WTC11 (cell line): ENCODE measurements at regions not wholly inside any gene's neighbourhood (a gene's known extent, or its start where the extent isn't known, plus 50 kb on each side); places are given as distances from the start of the nearest gene placed in this dataset.

ENCODE experiments used
- ATAC-seq: fragments of 200-7000 bp; cut with Tn5 transposase; 2 replicates; pipeline ENCODE4 v1.10.0; 2021; ENCODE audit warnings: mild to moderate bottlenecking, moderate library complexity
- CTCF ChIA-PET: fragments of 300-600 bp; sonication (Branson Sonifier 250); formaldehyde crosslinking; loops from one replicate; lab custom pipeline; 2021; ENCODE audit warnings: antibody characterized with exemption; lab: Charles Lee
- POLR2A ChIA-PET: fragments of 350-600 bp; sonication (Branson Sonifier 250); formaldehyde crosslinking; loops from one replicate; lab custom pipeline; 2021; ENCODE audit warnings: antibody characterized with exemption; lab: Charles Lee
- DNase-seq: peaks from one replicate; pipeline ENCODE4 v3.0.0; 2021; ENCODE audit warnings: low spot score
- H3K27ac Mint-ChIP-seq: 2 replicates; pipeline ENCODE4 v1.8.0; 2021; ENCODE audit warnings: mixed read lengths
- H3K27me3 Mint-ChIP-seq: 2 replicates; pipeline ENCODE4 v1.8.0; 2021; ENCODE audit warnings: low read depth, mild to moderate bottlenecking, moderate library complexity, mixed read lengths
- H3K36me3 Mint-ChIP-seq: 2 replicates; pipeline ENCODE4 v1.8.0; 2021; ENCODE audit warnings: mixed read lengths
- H3K4me1 Mint-ChIP-seq: 2 replicates; pipeline ENCODE4 v1.8.0; 2022; ENCODE audit warnings: mixed read lengths
- H3K4me3 Mint-ChIP-seq: 2 replicates; pipeline ENCODE4 v1.8.0; 2021; ENCODE audit warnings: mild to moderate bottlenecking, moderate library complexity, mixed read lengths
- H3K9me3 Mint-ChIP-seq: 2 replicates; pipeline ENCODE4 v1.8.0; 2021; ENCODE audit warnings: mixed read lengths
- CBFB ChIP-seq: sonication (generic); formaldehyde crosslinking; IDR thresholded peaks from 2 replicates; pipeline ENCODE4 v1.8.1; 2022; ENCODE audit warnings: mild to moderate bottlenecking, low read depth, missing genetic modification reagents
- ELF4 ChIP-seq: sonication (generic); formaldehyde crosslinking; IDR thresholded peaks from 2 replicates; pipeline ENCODE4 v1.8.1; 2022; ENCODE audit warnings: low read depth, mild to moderate bottlenecking, moderate library complexity, missing genetic modification reagents
- EMX1 ChIP-seq: fragments of 250-450 bp; sonication (Bioruptor Pico); IDR thresholded peaks from 2 replicates; pipeline ENCODE4 v1.8.0; 2021; ENCODE audit warnings: mild to moderate bottlenecking
- ETV6 ChIP-seq: sonication (generic); formaldehyde crosslinking; IDR thresholded peaks from 2 replicates; pipeline ENCODE4 v1.8.1; 2022; ENCODE audit warnings: mild to moderate bottlenecking, missing genetic modification reagents
- GABPB1 ChIP-seq: sonication (generic); formaldehyde crosslinking; IDR thresholded peaks from 2 replicates; pipeline ENCODE4 v1.8.1; 2023; ENCODE audit warnings: mild to moderate bottlenecking, missing genetic modification reagents
- HMGXB4 ChIP-seq: sonication (generic); formaldehyde crosslinking; IDR thresholded peaks from 2 replicates; pipeline ENCODE4 v1.8.1; 2023; ENCODE audit warnings: mild to moderate bottlenecking, moderate library complexity, missing genetic modification reagents
- NFYB ChIP-seq: sonication (generic); formaldehyde crosslinking; conservative IDR thresholded peaks from 2 replicates; pipeline ENCODE4 v1.8.0; 2022; ENCODE audit warnings: low read depth, missing genetic modification reagents
- OVOL2 ChIP-seq: fragments of 250-450 bp; sonication (Bioruptor Pico); IDR thresholded peaks from 2 replicates; pipeline ENCODE4 v1.9.0; 2021; ENCODE audit warnings: mild to moderate bottlenecking, borderline replicate concordance
- PRRX2 ChIP-seq: fragments of 250-450 bp; sonication (Bioruptor Pico); IDR thresholded peaks from 2 replicates; pipeline ENCODE4 v1.8.0; 2021; ENCODE audit warnings: mild to moderate bottlenecking
- RELA ChIP-seq: sonication (generic); formaldehyde crosslinking; IDR thresholded peaks from 2 replicates; pipeline ENCODE4 v1.8.1; 2022; ENCODE audit warnings: missing genetic modification reagents, mild to moderate bottlenecking, borderline replicate concordance
- RORB ChIP-seq: fragments of 250-450 bp; sonication (Bioruptor Pico); IDR thresholded peaks from 2 replicates; pipeline ENCODE4 v1.9.0; 2021; ENCODE audit warnings: mild to moderate bottlenecking
- TCF7 ChIP-seq: sonication (generic); formaldehyde crosslinking; IDR thresholded peaks from 2 replicates; pipeline ENCODE4 v1.8.0; 2022; ENCODE audit warnings: mild to moderate bottlenecking, low read depth, missing genetic modification reagents, moderate library complexity
- USF1 ChIP-seq: sonication (generic); formaldehyde crosslinking; IDR thresholded peaks from 2 replicates; pipeline ENCODE4 v1.8.0; 2022; ENCODE audit warnings: mild to moderate bottlenecking, missing genetic modification reagents
- USF2 ChIP-seq: sonication (generic); formaldehyde crosslinking; IDR thresholded peaks from 2 replicates; pipeline ENCODE4 v1.8.1; 2023; ENCODE audit warnings: mild to moderate bottlenecking, missing genetic modification reagents, moderate library complexity
- ZBTB43 ChIP-seq: sonication (generic); formaldehyde crosslinking; IDR thresholded peaks from 2 replicates; pipeline ENCODE4 v1.8.1; 2023; ENCODE audit warnings: mild to moderate bottlenecking, missing genetic modification reagents
- ZMAT4 ChIP-seq: fragments of 250-450 bp; sonication (Bioruptor Pico); IDR thresholded peaks from 2 replicates; pipeline ENCODE4 v1.9.0; 2021; ENCODE audit warnings: mild to moderate bottlenecking
- ZNF138 ChIP-seq: sonication (generic); formaldehyde crosslinking; conservative IDR thresholded peaks from 2 replicates; pipeline ENCODE4 v1.8.1; 2022; ENCODE audit warnings: mild to moderate bottlenecking, moderate library complexity, missing genetic modification reagents
- ZNF219 ChIP-seq: sonication (generic); formaldehyde crosslinking; IDR thresholded peaks from 2 replicates; pipeline ENCODE4 v1.8.0; 2023; ENCODE audit warnings: missing genetic modification reagents, mild to moderate bottlenecking, borderline replicate concordance
- ZNF263 ChIP-seq: sonication (generic); formaldehyde crosslinking; IDR thresholded peaks from 2 replicates; pipeline ENCODE4 v1.8.1; 2022; ENCODE audit warnings: low read depth, mild to moderate bottlenecking, moderate library complexity, missing genetic modification reagents
- ZNF512 ChIP-seq: sonication (generic); formaldehyde crosslinking; IDR thresholded peaks from 2 replicates; pipeline ENCODE4 v1.8.1; 2022; ENCODE audit warnings: missing genetic modification reagents, borderline replicate concordance
- ZNF671 ChIP-seq: fragments of 250-450 bp; sonication (Bioruptor Pico); IDR thresholded peaks from 2 replicates; pipeline ENCODE4 v1.8.0; 2021; ENCODE audit warnings: mild to moderate bottlenecking

GRCh38 chr2:123116595-123116994, 908.5 kb upstream of the CNTNAP5 start (continued):
- TF ChIP-seq ZNF219 (CRISPR knock-in tag) (no peak), HMGXB4 (CRISPR knock-in tag) (no peak), ZNF512 (CRISPR knock-in tag) (no peak), ZNF263 (CRISPR knock-in tag) (no peak), OVOL2 (CRISPR knock-in tag) (no peak), EMX1 (CRISPR knock-in tag) (no peak), NFYB (CRISPR knock-in tag) (no peak), ELF4 (no peak), ZBTB43 (CRISPR knock-in tag) (no peak), ZNF671 (CRISPR knock-in tag) (no peak)
- TF ChIP-seq, all 79 proteins: peak for 0

- ChIA-PET POLR2A (no interaction called here), CTCF (no interaction called here)
- ATAC-seq, result no peak
These were observed 897.9 kb upstream of the CNTNAP5 start for GRCh38 chr2:123127236-123127635.

GRCh38 chr2:123128951-123129350, 896.1 kb upstream of the CNTNAP5 start:
- Mint-ChIP-seq H3K27me3 (no peaks in the 10 kb centered on the region; the same call in 1 of the 2 replicates), H3K27ac (no peak overlapping the region), H3K9me3 (peaks cover 24% of the 10 kb centered on the region), H3K4me3 (no peak overlapping the region), H3K4me1 (no peaks in the 10 kb centered on the region), H3K36me3 (peaks cover 13% of the 10 kb centered on the region)
- TF ChIP-seq USF1 (no peak), ELF4 (no peak), ZMAT4 (CRISPR knock-in tag) (no peak), PRRX2 (CRISPR knock-in tag) (no peak), ZNF671 (CRISPR knock-in tag) (no peak), TCF7 (CRISPR knock-in tag) (no peak), CBFB (CRISPR knock-in tag) (no peak), ETV6 (CRISPR knock-in tag) (no peak), USF2 (CRISPR knock-in tag) (no peak), RELA (CRISPR knock-in tag) (no peak), GABPB1 (CRISPR knock-in tag) (no peak)
- DNase-seq, result no peak
- ChIA-PET POLR2A (no interaction called here), CTCF (no interaction called here)
- ATAC-seq, result no peak

More at GRCh38 chr2:123127236-123127635, 897.9 kb upstream of the CNTNAP5 start:
- no peak for DNase-seq
- peaks cover 11% of the 10 kb centered on the region for H3K36me3 Mint-ChIP-seq
- H3K27ac Mint-ChIP-seq, result no peak overlapping the region
- TF ChIP-seq ZNF138 (CRISPR knock-in tag), result no peak
- TF ChIP-seq RORB (CRISPR knock-in tag), result no peak
- H3K9me3 Mint-ChIP-seq, result peaks cover 17% of the 10 kb centered on the region
- no peak overlapping the region for H3K4me3 Mint-ChIP-seq
- no peaks in the 10 kb centered on the region; the same call in 1 of the 2 replicates for H3K27me3 Mint-ChIP-seq
- H3K4me1 Mint-ChIP-seq, result no peaks in the 10 kb centered on the region
